OCI-LY1 (cell line): ENCODE measurements at regions not wholly inside any gene's neighbourhood (a gene's known extent, or its start where the extent isn't known, plus 50 kb on each side); places are given as distances from the start of the nearest gene placed in this dataset.

Experiments used
- H2AFZ ChIP-seq: fragments of 200-600 bp; sonication (generic), shearing (Covaris generic); 2 replicates; pipeline ENCODE4 v1.6.0; 2014; ENCODE audit warnings: antibody characterized with exemption, mild to moderate bottlenecking, low read length
- H3F3A ChIP-seq: fragments of 200-600 bp; sonication (generic), shearing (Covaris generic); 2 replicates; pipeline ENCODE4 v1.6.0; 2014; ENCODE audit warnings: mild to moderate bottlenecking, antibody characterized with exemption, low read length, moderate library complexity; ENCODE audit not compliant: insufficient read depth
- H3K27ac ChIP-seq: fragments of 200-600 bp; sonication (generic); 2 replicates; pipeline ENCODE4 v1.5.1; 2014; ENCODE audit warnings: low read length, mixed run types, mild to moderate bottlenecking, low read depth; ENCODE audit not compliant: poor library complexity, severe bottlenecking
- H3K27me3 ChIP-seq: fragments of 200-600 bp; sonication (generic); 2 replicates; pipeline ENCODE4 v1.6.0; 2014; ENCODE audit warnings: antibody characterized with exemption, mild to moderate bottlenecking, low read length, moderate library complexity; ENCODE audit not compliant: insufficient read depth
- H3K36me3 ChIP-seq: fragments of 200-600 bp; sonication (generic); 2 replicates; pipeline ENCODE4 v1.6.1; 2014; ENCODE audit warnings: mild to moderate bottlenecking, antibody characterized with exemption, low read length, moderate library complexity, mixed read lengths; ENCODE audit not compliant: insufficient read depth
- H3K4me1 ChIP-seq: fragments of 200-600 bp; sonication (generic); 2 replicates; pipeline ENCODE4 v1.5.1; 2014; ENCODE audit warnings: mild to moderate bottlenecking, low read length, moderate library complexity; ENCODE audit not compliant: insufficient read depth, severe bottlenecking
- H3K4me2 ChIP-seq: fragments of 200-600 bp; sonication (generic), shearing (Covaris generic); 2 replicates; pipeline ENCODE4 v1.6.1; 2014; ENCODE audit warnings: low read length
- H3K4me3 ChIP-seq: fragments of 200-600 bp; sonication (generic); 2 replicates; pipeline ENCODE4 v1.5.1; 2014; ENCODE audit warnings: low read length, low read depth, mild to moderate bottlenecking, mixed read lengths; ENCODE audit not compliant: poor library complexity, severe bottlenecking
- H3K79me2 ChIP-seq: fragments of 200-600 bp; shearing (Covaris generic); 2 replicates; pipeline ENCODE4 v1.6.1; 2016; ENCODE audit warnings: mixed run types, low read length, mixed read lengths; ENCODE audit not compliant: insufficient read depth
- H3K9ac ChIP-seq: fragments of 200-600 bp; sonication (generic), shearing (Covaris generic); 2 replicates; pipeline ENCODE4 v1.6.1; 2014; ENCODE audit warnings: mild to moderate bottlenecking, low read length, mixed read lengths
- H3K9me2 ChIP-seq: fragments of 200-600 bp; sonication (generic), shearing (Covaris generic); 2 replicates; pipeline ENCODE4 v1.6.1; 2014; ENCODE audit warnings: low read depth, mild to moderate bottlenecking, low read length, mixed read lengths
- H3K9me3 ChIP-seq: fragments of 200-600 bp; shearing (Covaris generic); 2 replicates; pipeline ENCODE4 v1.6.1; 2014; ENCODE audit warnings: low read length, mixed read lengths
- H4K20me1 ChIP-seq: fragments of 200-600 bp; sonication (generic), shearing (Covaris generic); 2 replicates; pipeline ENCODE4 v1.6.0; 2016; ENCODE audit warnings: mild to moderate bottlenecking, low read length; ENCODE audit not compliant: insufficient read depth
- CTCF ChIP-seq: fragments of 200-600 bp; sonication (generic), shearing (Covaris generic); IDR thresholded peaks from 2 replicates; pipeline ENCODE4 v1.5.1; 2017; ENCODE audit warnings: mild to moderate bottlenecking, antibody characterized with exemption, low read length, moderate library complexity, mixed read lengths
- EZH2 ChIP-seq: fragments of 200-600 bp; sonication (generic), shearing (Covaris generic); IDR thresholded peaks from 2 replicates; pipeline ENCODE4 v1.8.0; 2017; ENCODE audit warnings: borderline replicate concordance, mixed run types, mild to moderate bottlenecking, antibody characterized with exemption, low read length, moderate library complexity, mixed read lengths

- Histone ChIP-seq H3K9me3 (no peaks in the 10 kb centered on the region), H3K27me3 (no peaks in the 10 kb centered on the region; the same call in 1 of the 2 replicates), H3K4me1 (peaks cover 10% of the 10 kb centered on the region), H3F3A (no peaks in the 10 kb centered on the region), H3K36me3 (no peaks in the 10 kb centered on the region), H3K27ac (no peak overlapping the region), H3K4me3 (no peak overlapping the region), H3K9me2 (no peaks in the 10 kb centered on the region), H2AFZ (no peak overlapping the region), H3K4me2 (no peak overlapping the region), H3K9ac (no peak overlapping the region), H4K20me1 (no peaks in the 10 kb centered on the region), H3K79me2 (no peaks in the 10 kb centered on the region)
- TF ChIP-seq EZH2 (no peak), CTCF (no peak)
These were observed 101.5 kb upstream of the MAML3 start for GRCh38 chr4:140255467-140255866.

- peaks cover 10% of the 10 kb centered on the region for H3K4me1 ChIP-seq
- H3K9me3 ChIP-seq: no peaks in the 10 kb centered on the region
- H3K36me3 ChIP-seq: no peaks in the 10 kb centered on the region
- H3K9ac ChIP-seq: no peak overlapping the region
- H4K20me1 ChIP-seq: no peaks in the 10 kb centered on the region
- H3K79me2 ChIP-seq: no peaks in the 10 kb centered on the region
- no peak overlapping the region for H3K4me3 ChIP-seq
- TF ChIP-seq EZH2: no peak
- no peak for TF ChIP-seq CTCF
- no peak overlapping the region for H3K4me2 ChIP-seq
- H3K27me3 ChIP-seq: no peaks in the 10 kb centered on the region; the same call in 1 of the 2 replicates
- H3K9me2 ChIP-seq: no peaks in the 10 kb centered on the region
- H2AFZ ChIP-seq: no peak overlapping the region
- H3K27ac ChIP-seq: no peak overlapping the region
- H3F3A ChIP-seq: no peaks in the 10 kb centered on the region
These were observed 100.8 kb upstream of the MAML3 start for GRCh38 chr4:140254651-140255299.

GRCh38 chr4:140253556-140254027 is 99.6 kb upstream of the MAML3 start:
- peak overlapping the region; percentile 63 for H3K4me2 ChIP-seq
- TF ChIP-seq CTCF: no peak
- no peak for TF ChIP-seq EZH2
- H3K36me3 ChIP-seq: no peaks in the 10 kb centered on the region
- peak overlapping the region; percentile 56 for H3K4me3 ChIP-seq
- no peaks in the 10 kb centered on the region for H3F3A ChIP-seq
- H2AFZ ChIP-seq: no peak overlapping the region
- no peaks in the 10 kb centered on the region for H3K9me2 ChIP-seq
- H3K9me3 ChIP-seq: no peaks in the 10 kb centered on the region
- no peaks in the 10 kb centered on the region for H4K20me1 ChIP-seq
- no peak overlapping the region for H3K27ac ChIP-seq
- no peaks in the 10 kb centered on the region; the same call in 1 of the 2 replicates for H3K27me3 ChIP-seq
- no peak overlapping the region for H3K9ac ChIP-seq
- no peaks in the 10 kb centered on the region for H3K79me2 ChIP-seq
- peaks cover 10% of the 10 kb centered on the region for H3K4me1 ChIP-seq
